Pancreas (tissue), 10 donors: ENCODE measurements at regions not wholly inside any gene's neighbourhood (a gene's known extent, or its start where the extent isn't known, plus 50 kb on each side); places are given as distances from the start of the nearest gene placed in this dataset.
A peak's percentile ranks its signal among the peaks of the same experiment; 100 is the strongest.

Experiments used
- ATAC-seq, 4 donors: fragments of 200-7000 bp; cut with Tn5 transposase; one replicate each; pipeline versions ENCODE4 v1.8.0 to v1.9.1; 2020; ENCODE audit warnings: mild to moderate bottlenecking in 4 of 4, moderate library complexity in 4 of 4
- DNase-seq, 6 donors: peaks; one replicate each; pipeline ENCODE4 v3.0.0-alpha.2; 2020
- FAIRE-seq: peaks from 2 replicates; lab custom pipeline; 2012; peaks lifted over from hg19 to GRCh38; lab: Jason Lieb, UNC
- H3K27ac ChIP-seq, 4 donors: fragments of 200-600 bp; sonication (generic); 1 replicate in 3 of 4; 2 replicates in 1 of 4; pipeline versions ENCODE4 v1.5.0 to v1.8.0; 2020
- H3K27me3 ChIP-seq, 4 donors: fragments of 200-600 bp; one replicate each; pipeline ENCODE4 v1.8.0; 2021
- H3K36me3 ChIP-seq, 3 donors: fragments of 200-600 bp; sonication (generic) in 1 of 3; one replicate each; pipeline versions ENCODE4 v1.5.0 to v1.8.0; 2020 to 2021
- H3K4me1 ChIP-seq, 3 donors: fragments of 200-600 bp; one replicate each; pipeline ENCODE4 v1.8.0; 2021
- H3K4me3 ChIP-seq, 4 donors: fragments of 200-600 bp; sonication (generic) in 2 of 4; one replicate each; pipeline versions ENCODE4 v1.5.0 to v1.8.0; 2020 to 2021
- H3K9me3 ChIP-seq, 4 donors: fragments of 200-600 bp; one replicate each; pipeline ENCODE4 v1.8.0; 2021
- WGBS, 2 donors: extraction: QIAGEN DNeasy Blood & Tissue Kit; methylation state at CpG; one replicate each; pipeline ENCODE4 v1.1.7; 2013; 5-methylcytosine and 5-hydroxymethylcytosine counted together
- intact Hi-C, 3 donors: fragments of 100-400 bp; cut with DNase I; formaldehyde crosslinking; loops; one replicate each; pipeline versions ENCODE4 v1.11.1 to v1.14.2; 2022
- TF ChIP-seq, protein P1 (sequence below), 4 donors: fragments of 200-600 bp; sonication (generic) in 3 of 4; IDR thresholded peaks; one replicate each; pipeline versions ENCODE4 v1.5.0 to v1.8.0; 2021; ENCODE audit warnings: antibody characterized with exemption in 4 of 4
- donor health status: healthy with polysubstance abuse.
- donor health status: DM: no; HTN: no; CAD: no; lungs with moderate emphysema.
- donor health status: DM: no; HTN: no; CAD: no.
- donor health status: control.
- donor health status: control.
- donor health status: Bipolar disorder and iron deficiency.
- donor health status: DM: yes; HTN: yes; CAD: no.
- donor health status: DM: no; HTN: no; CAD: no.
- donor health status: DM: no; HTN: no; CAD: no.
- donor health status: DM: yes; HTN: yes; CAD: no.

- H3K9me3 ChIP-seq: no peaks in the 10 kb centered on the region
- TF ChIP-seq, protein P1, sequence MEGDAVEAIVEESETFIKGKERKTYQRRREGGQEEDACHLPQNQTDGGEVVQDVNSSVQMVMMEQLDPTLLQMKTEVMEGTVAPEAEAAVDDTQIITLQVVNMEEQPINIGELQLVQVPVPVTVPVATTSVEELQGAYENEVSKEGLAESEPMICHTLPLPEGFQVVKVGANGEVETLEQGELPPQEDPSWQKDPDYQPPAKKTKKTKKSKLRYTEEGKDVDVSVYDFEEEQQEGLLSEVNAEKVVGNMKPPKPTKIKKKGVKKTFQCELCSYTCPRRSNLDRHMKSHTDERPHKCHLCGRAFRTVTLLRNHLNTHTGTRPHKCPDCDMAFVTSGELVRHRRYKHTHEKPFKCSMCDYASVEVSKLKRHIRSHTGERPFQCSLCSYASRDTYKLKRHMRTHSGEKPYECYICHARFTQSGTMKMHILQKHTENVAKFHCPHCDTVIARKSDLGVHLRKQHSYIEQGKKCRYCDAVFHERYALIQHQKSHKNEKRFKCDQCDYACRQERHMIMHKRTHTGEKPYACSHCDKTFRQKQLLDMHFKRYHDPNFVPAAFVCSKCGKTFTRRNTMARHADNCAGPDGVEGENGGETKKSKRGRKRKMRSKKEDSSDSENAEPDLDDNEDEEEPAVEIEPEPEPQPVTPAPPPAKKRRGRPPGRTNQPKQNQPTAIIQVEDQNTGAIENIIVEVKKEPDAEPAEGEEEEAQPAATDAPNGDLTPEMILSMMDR (IDR thresholded peaks at IDR 0.05): no peak
- ATAC-seq (no peak), FAIRE-seq (no peak), DNase-seq (no peak)
- no peaks in the 10 kb centered on the region for H3K27me3 ChIP-seq
- no peaks in the 10 kb centered on the region for H3K36me3 ChIP-seq
- no peak overlapping the region for H3K27ac ChIP-seq
- intact Hi-C loops: no loop called here
- no peak overlapping the region for H3K4me3 ChIP-seq
- 84 to 85% methylated on average over 6 of the region's 6 CpGs for WGBS, 2 donors
- H3K4me1 ChIP-seq: no peaks in the 10 kb centered on the region
Measured at GRCh38 chr3:124133366-124133940, 141.5 kb upstream of the ROPN1 start.

GRCh38 chr3:124137216-124137615, 145.3 kb upstream of the ROPN1 start:
- H3K27ac ChIP-seq: no peak overlapping the region
- no peak for FAIRE-seq
- ATAC-seq: peak in 2 of 4 donors; percentile 18 to 43
- H3K36me3 ChIP-seq: no peaks in the 10 kb centered on the region
- no peaks in the 10 kb centered on the region for H3K4me1 ChIP-seq
- H3K9me3 ChIP-seq: no peaks in the 10 kb centered on the region
- intact Hi-C loops: no loop called here
- no peaks in the 10 kb centered on the region for H3K27me3 ChIP-seq
- no peak overlapping the region for H3K4me3 ChIP-seq
- TF ChIP-seq, protein P1 (IDR thresholded peaks at IDR 0.05): no peak
- no peak for DNase-seq

DNA sequence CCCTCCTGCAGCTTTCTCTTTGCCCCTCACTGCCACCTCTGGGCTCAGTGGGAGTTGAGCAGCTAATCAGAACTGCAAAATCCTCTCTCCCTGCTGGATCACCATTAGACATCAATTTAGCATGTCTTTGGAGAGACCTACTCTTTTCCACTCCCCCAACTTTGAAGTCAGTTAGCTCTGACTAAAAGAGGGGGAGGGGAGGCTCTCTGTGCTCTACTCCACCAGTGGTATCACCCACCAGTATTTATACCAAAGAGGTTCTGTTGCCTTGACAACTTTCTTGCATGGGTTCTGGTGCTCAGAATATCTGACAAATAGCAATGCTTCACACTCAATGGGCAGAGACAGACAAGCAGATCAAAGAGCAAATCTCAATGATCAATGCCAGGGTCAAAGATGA, 146.2 kb upstream of the ROPN1 start:
- H3K27ac ChIP-seq: no peak overlapping the region
- intact Hi-C loops: no loop called here
- H3K4me3 ChIP-seq: no peak overlapping the region
- H3K27me3 ChIP-seq: no peaks in the 10 kb centered on the region
- no peaks in the 10 kb centered on the region for H3K9me3 ChIP-seq
- H3K36me3 ChIP-seq: no peaks in the 10 kb centered on the region
- no peak for FAIRE-seq
- no peak for ATAC-seq
- H3K4me1 ChIP-seq: no peaks in the 10 kb centered on the region
- DNase-seq: no peak
- TF ChIP-seq, protein P1 (IDR thresholded peaks at IDR 0.05): no peak

GRCh38 chr3:124140746-124141145, 148.8 kb upstream of the ROPN1 start:
- H3K27me3 ChIP-seq: no peaks in the 10 kb centered on the region
- TF ChIP-seq, protein P1 (IDR thresholded peaks at IDR 0.05): no peak
- no peaks in the 10 kb centered on the region for H3K36me3 ChIP-seq
- H3K4me3 ChIP-seq: no peak overlapping the region
- H3K27ac ChIP-seq: no peak overlapping the region
- intact Hi-C loops: no loop called here
- no peak for FAIRE-seq
- ATAC-seq: no peak
- no peak for DNase-seq
- WGBS, 2 donors: 77 to 85% methylated on average over 4 of the region's 4 CpGs
- no peaks in the 10 kb centered on the region for H3K4me1 ChIP-seq
- no peaks in the 10 kb centered on the region for H3K9me3 ChIP-seq

GRCh38 chr3:124142389-124142970, 150.6 kb upstream of the ROPN1 start:
- no peaks in the 10 kb centered on the region for H3K4me1 ChIP-seq
- FAIRE-seq (no peak), DNase-seq (no peak), ATAC-seq (no peak)
- no peaks in the 10 kb centered on the region for H3K9me3 ChIP-seq
- no peak overlapping the region for H3K27ac ChIP-seq
- TF ChIP-seq, protein P1 (IDR thresholded peaks at IDR 0.05): no peak
- no peaks in the 10 kb centered on the region for H3K36me3 ChIP-seq
- WGBS, 2 donors: 66 to 80% methylated on average over 5 of the region's 5 CpGs
- no peak overlapping the region for H3K4me3 ChIP-seq
- H3K27me3 ChIP-seq: no peaks in the 10 kb centered on the region
- intact Hi-C loops: no loop called here
